OCI-LY1 (cell line): ENCODE measurements at regions not wholly inside any gene's neighbourhood (a gene's known extent, or its start where the extent isn't known, plus 50 kb on each side); places are given as distances from the start of the nearest gene placed in this dataset.

Source experiments
- H2AFZ ChIP-seq: fragments of 200-600 bp; sonication (generic), shearing (Covaris generic); 2 replicates; pipeline ENCODE4 v1.6.0; 2014; ENCODE audit warnings: antibody characterized with exemption, mild to moderate bottlenecking, low read length
- H3F3A ChIP-seq: fragments of 200-600 bp; sonication (generic), shearing (Covaris generic); 2 replicates; pipeline ENCODE4 v1.6.0; 2014; ENCODE audit warnings: mild to moderate bottlenecking, antibody characterized with exemption, low read length, moderate library complexity; ENCODE audit not compliant: insufficient read depth
- H3K27ac ChIP-seq: fragments of 200-600 bp; sonication (generic); 2 replicates; pipeline ENCODE4 v1.5.1; 2014; ENCODE audit warnings: low read length, mixed run types, mild to moderate bottlenecking, low read depth; ENCODE audit not compliant: poor library complexity, severe bottlenecking
- H3K27me3 ChIP-seq: fragments of 200-600 bp; sonication (generic); 2 replicates; pipeline ENCODE4 v1.6.0; 2014; ENCODE audit warnings: antibody characterized with exemption, mild to moderate bottlenecking, low read length, moderate library complexity; ENCODE audit not compliant: insufficient read depth
- H3K36me3 ChIP-seq: fragments of 200-600 bp; sonication (generic); 2 replicates; pipeline ENCODE4 v1.6.1; 2014; ENCODE audit warnings: mild to moderate bottlenecking, antibody characterized with exemption, low read length, moderate library complexity, mixed read lengths; ENCODE audit not compliant: insufficient read depth
- H3K4me1 ChIP-seq: fragments of 200-600 bp; sonication (generic); 2 replicates; pipeline ENCODE4 v1.5.1; 2014; ENCODE audit warnings: mild to moderate bottlenecking, low read length, moderate library complexity; ENCODE audit not compliant: insufficient read depth, severe bottlenecking
- H3K4me2 ChIP-seq: fragments of 200-600 bp; sonication (generic), shearing (Covaris generic); 2 replicates; pipeline ENCODE4 v1.6.1; 2014; ENCODE audit warnings: low read length
- H3K4me3 ChIP-seq: fragments of 200-600 bp; sonication (generic); 2 replicates; pipeline ENCODE4 v1.5.1; 2014; ENCODE audit warnings: low read length, low read depth, mild to moderate bottlenecking, mixed read lengths; ENCODE audit not compliant: poor library complexity, severe bottlenecking
- H3K79me2 ChIP-seq: fragments of 200-600 bp; shearing (Covaris generic); 2 replicates; pipeline ENCODE4 v1.6.1; 2016; ENCODE audit warnings: mixed run types, low read length, mixed read lengths; ENCODE audit not compliant: insufficient read depth
- H3K9ac ChIP-seq: fragments of 200-600 bp; sonication (generic), shearing (Covaris generic); 2 replicates; pipeline ENCODE4 v1.6.1; 2014; ENCODE audit warnings: mild to moderate bottlenecking, low read length, mixed read lengths
- H3K9me2 ChIP-seq: fragments of 200-600 bp; sonication (generic), shearing (Covaris generic); 2 replicates; pipeline ENCODE4 v1.6.1; 2014; ENCODE audit warnings: low read depth, mild to moderate bottlenecking, low read length, mixed read lengths
- H3K9me3 ChIP-seq: fragments of 200-600 bp; shearing (Covaris generic); 2 replicates; pipeline ENCODE4 v1.6.1; 2014; ENCODE audit warnings: low read length, mixed read lengths
- H4K20me1 ChIP-seq: fragments of 200-600 bp; sonication (generic), shearing (Covaris generic); 2 replicates; pipeline ENCODE4 v1.6.0; 2016; ENCODE audit warnings: mild to moderate bottlenecking, low read length; ENCODE audit not compliant: insufficient read depth
- EZH2 ChIP-seq: fragments of 200-600 bp; sonication (generic), shearing (Covaris generic); IDR thresholded peaks from 2 replicates; pipeline ENCODE4 v1.8.0; 2017; ENCODE audit warnings: borderline replicate concordance, mixed run types, mild to moderate bottlenecking, antibody characterized with exemption, low read length, moderate library complexity, mixed read lengths
- TF ChIP-seq, protein P1 (sequence below): fragments of 200-600 bp; sonication (generic), shearing (Covaris generic); IDR thresholded peaks from 2 replicates; pipeline ENCODE4 v1.5.1; 2017; ENCODE audit warnings: mild to moderate bottlenecking, antibody characterized with exemption, low read length, moderate library complexity, mixed read lengths

- Histone ChIP-seq H3K4me1 (no peaks in the 10 kb centered on the region), H3K9me2 (no peaks in the 10 kb centered on the region), H3K27ac (no peak overlapping the region), H3K9ac (no peak overlapping the region), H3K27me3 (no peaks in the 10 kb centered on the region), H3K79me2 (no peaks in the 10 kb centered on the region), H3K9me3 (no peaks in the 10 kb centered on the region), H3F3A (no peaks in the 10 kb centered on the region), H2AFZ (no peak overlapping the region), H3K4me2 (no peak overlapping the region), H3K36me3 (no peaks in the 10 kb centered on the region), H3K4me3 (no peak overlapping the region), H4K20me1 (no peaks in the 10 kb centered on the region)
- no peak for TF ChIP-seq EZH2
- TF ChIP-seq, protein P1, sequence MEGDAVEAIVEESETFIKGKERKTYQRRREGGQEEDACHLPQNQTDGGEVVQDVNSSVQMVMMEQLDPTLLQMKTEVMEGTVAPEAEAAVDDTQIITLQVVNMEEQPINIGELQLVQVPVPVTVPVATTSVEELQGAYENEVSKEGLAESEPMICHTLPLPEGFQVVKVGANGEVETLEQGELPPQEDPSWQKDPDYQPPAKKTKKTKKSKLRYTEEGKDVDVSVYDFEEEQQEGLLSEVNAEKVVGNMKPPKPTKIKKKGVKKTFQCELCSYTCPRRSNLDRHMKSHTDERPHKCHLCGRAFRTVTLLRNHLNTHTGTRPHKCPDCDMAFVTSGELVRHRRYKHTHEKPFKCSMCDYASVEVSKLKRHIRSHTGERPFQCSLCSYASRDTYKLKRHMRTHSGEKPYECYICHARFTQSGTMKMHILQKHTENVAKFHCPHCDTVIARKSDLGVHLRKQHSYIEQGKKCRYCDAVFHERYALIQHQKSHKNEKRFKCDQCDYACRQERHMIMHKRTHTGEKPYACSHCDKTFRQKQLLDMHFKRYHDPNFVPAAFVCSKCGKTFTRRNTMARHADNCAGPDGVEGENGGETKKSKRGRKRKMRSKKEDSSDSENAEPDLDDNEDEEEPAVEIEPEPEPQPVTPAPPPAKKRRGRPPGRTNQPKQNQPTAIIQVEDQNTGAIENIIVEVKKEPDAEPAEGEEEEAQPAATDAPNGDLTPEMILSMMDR = no peak
Observed at GRCh38 chr5:125660231-125660895, 762.8 kb upstream of the GRAMD2B start.

GRCh38 chr5:125661584-125661983 lies 761.6 kb upstream of the GRAMD2B start:
- no peak overlapping the region for H2AFZ ChIP-seq
- H3K36me3 ChIP-seq = no peaks in the 10 kb centered on the region
- no peak for TF ChIP-seq EZH2
- TF ChIP-seq, protein P1 = no peak
- H3F3A ChIP-seq = no peaks in the 10 kb centered on the region
- no peaks in the 10 kb centered on the region for H3K4me1 ChIP-seq
- no peaks in the 10 kb centered on the region for H3K79me2 ChIP-seq
- H3K9me3 ChIP-seq = no peaks in the 10 kb centered on the region
- no peaks in the 10 kb centered on the region for H3K27me3 ChIP-seq
- H3K9me2 ChIP-seq = no peaks in the 10 kb centered on the region
- no peak overlapping the region for H3K27ac ChIP-seq
- no peak overlapping the region for H3K4me2 ChIP-seq
- H4K20me1 ChIP-seq = no peaks in the 10 kb centered on the region
- no peak overlapping the region for H3K9ac ChIP-seq
- H3K4me3 ChIP-seq = no peak overlapping the region

DNA sequence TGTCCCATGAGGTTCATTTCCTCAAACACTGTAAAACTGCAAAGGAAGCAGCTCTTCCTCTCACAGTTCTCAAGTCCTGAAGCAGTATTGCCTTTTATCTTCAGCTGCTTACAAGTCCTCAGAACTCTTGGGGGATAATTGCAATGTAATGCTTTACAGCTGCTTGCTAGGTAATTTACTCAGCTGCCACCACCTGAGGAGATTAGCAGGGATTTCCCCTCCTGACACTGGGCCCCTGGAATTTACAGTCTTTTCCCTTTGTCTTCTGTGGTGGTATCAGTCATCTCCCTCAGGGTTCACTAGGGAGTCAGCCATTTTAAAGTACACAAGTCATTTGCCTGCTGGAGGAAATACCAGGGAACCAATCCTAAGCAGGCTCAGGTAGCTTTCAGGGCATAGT lies 754.3 kb upstream of the GRAMD2B start:
- Histone ChIP-seq H3K79me2 (no peaks in the 10 kb centered on the region), H3K9ac (no peak overlapping the region), H3F3A (no peaks in the 10 kb centered on the region), H4K20me1 (no peaks in the 10 kb centered on the region), H3K4me1 (peaks cover 8% of the 10 kb centered on the region), H2AFZ (no peak overlapping the region), H3K4me3 (no peak overlapping the region), H3K36me3 (no peaks in the 10 kb centered on the region), H3K9me3 (no peaks in the 10 kb centered on the region), H3K4me2 (no peak overlapping the region), H3K27ac (no peak overlapping the region), H3K9me2 (no peaks in the 10 kb centered on the region), H3K27me3 (no peaks in the 10 kb centered on the region)
- TF ChIP-seq, protein P1 = no peak
- no peak for TF ChIP-seq EZH2
